GM19238 (cell line): ENCODE measurements at regions not wholly inside any gene's neighbourhood (a gene's known extent, or its start where the extent isn't known, plus 50 kb on each side); places are given as distances from the start of the nearest gene placed in this dataset.
"Not testable (repeated sequence)": the region's sequence is repeated elsewhere in the genome, so short reads cannot be mapped to it uniquely, and the experiment has no call there.

Experiments
- DNase-seq: peaks from one replicate; pipeline ENCODE4 v3.0.0; 2011; ENCODE audit warnings: low spot score; ENCODE audit not compliant: insufficient read length

GRCh38 chr6:98014442-98015201 lies 731.6 kb upstream of the MMS22L start:
- DNase-seq, result no peak

DNA sequence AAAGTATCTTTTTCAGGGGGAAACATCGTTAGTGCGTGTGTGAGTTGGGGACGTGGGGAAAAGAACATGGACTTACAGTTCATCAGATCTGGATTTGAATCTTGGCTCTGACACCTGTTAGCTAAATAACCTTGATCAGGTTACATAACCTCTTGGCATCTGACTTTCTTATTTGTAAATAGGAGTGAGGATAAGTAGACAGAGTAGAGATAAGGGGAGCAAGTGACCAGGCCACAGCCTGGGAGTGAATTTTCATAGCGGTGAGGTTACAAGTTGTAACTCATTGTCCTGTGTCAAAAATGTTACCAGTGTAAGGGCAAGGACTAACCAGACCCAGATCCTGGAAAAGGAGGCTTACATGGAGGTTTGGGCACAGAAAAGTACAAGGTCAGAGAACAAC lies 733.5 kb upstream of the MMS22L start:
- no peak for DNase-seq

GRCh38 chr6:98020222-98020621 lies 737.2 kb upstream of the MMS22L start:
- no peak for DNase-seq

DNA sequence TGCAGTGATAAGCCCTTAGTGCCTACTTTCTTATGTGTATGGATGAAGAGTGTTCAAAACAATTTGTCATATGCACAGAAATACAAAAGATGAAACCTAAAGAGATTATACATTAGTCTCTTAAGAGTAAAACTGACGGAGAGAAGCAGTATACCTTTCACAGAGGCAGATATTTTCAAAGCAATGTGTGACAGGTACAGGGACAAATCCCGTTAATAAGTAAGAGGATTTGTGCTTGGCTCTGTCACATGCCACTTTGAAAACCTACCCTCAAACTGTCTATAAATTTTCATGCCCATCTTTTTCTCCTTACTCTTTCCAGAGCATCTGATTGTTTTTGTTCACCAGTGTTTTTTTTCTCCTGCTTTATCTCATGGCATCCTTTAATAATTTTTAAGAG lies 741.3 kb upstream of the MMS22L start:
- DNase-seq, result no peak

GRCh38 chr6:98027898-98028297 lies 744.9 kb upstream of the MMS22L start:
- DNase-seq, result no peak

- DNase-seq, result no peak
Measured at GRCh38 chr6:98033617-98034016, 750.6 kb upstream of the MMS22L start.

DNA sequence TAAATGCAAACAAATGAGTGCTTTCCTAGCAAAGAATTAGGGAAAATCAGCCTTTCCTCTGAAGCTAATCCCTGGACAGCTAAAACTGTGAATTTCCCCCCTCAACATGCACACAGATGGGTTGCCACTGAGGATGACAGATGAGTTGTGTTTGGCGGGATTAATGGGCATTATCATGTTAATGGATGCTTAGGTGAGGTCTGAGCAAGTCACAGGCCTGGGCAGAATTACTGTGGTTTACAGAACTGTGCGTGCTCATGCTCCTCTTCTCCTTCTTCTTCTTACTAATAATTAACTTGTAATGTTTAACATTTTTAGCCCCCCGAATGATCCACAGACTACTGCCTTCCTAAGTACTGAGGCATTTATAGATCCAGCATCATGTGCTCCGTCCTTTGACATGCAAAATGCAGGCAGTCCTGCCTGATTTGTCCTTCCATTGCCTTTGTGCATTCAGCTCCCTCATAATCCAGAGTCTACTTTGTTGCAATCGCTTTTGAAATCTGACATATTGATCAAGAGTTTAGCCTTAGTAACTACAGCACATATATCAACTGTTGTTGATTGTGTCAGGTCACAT lies 753.4 kb upstream of the MMS22L start:
- no peak for DNase-seq

DNA sequence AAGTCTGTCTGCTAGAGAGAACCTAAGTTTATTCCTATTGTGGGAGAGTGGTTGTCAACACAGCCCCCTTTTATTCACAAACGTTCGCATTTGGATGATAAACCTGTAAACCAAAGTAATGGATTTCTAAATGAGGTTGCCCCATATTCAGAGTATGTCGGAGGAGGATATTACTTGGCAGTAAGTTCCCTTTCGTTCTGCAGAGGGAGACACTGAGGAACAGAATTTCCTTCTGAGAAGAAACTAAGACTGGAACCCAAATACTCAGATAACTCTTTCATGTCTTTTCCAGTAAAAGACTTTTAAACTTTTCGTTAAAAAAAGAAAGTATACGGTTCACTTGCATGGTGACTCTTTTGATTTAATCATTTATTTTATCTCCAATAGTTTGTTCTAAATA lies 754.6 kb upstream of the MMS22L start:
- DNase-seq, result no peak

GRCh38 chr6:98039443-98039842 lies 756.4 kb upstream of the MMS22L start:
- no peak for DNase-seq

DNA sequence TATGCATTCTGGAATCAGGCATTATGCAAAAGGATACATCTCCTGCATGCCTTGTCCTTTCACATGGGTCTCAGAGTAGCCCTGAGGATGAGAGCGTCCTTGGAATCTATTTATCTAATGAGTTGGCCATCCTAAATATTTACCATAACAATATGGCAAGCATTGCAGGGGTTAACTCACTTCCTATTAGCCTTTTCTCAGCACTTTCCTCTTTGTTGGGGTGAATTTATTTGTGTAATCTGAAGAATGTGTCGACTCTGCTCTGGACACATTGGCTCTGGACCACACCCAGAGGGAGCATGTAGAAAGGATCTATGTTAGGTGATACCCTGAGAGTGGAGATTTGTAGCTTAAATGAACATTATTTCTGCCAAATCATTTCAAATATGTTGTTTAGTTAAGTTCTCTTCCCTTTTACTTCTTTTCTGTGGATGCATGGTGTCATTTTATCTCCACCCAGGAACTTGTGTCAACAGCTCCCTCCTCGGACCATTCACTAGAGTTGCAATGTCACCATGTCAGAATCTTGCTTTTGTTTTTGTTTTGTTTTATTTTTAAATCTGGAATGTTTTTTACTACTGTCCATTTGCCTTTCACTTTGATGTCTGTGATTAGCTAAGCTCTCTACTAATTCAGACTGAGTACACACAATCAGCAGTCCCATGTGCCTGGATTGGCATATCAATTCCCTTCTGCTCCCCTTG lies 757.0 kb upstream of the MMS22L start:
- DNase-seq, result no peak

DNA sequence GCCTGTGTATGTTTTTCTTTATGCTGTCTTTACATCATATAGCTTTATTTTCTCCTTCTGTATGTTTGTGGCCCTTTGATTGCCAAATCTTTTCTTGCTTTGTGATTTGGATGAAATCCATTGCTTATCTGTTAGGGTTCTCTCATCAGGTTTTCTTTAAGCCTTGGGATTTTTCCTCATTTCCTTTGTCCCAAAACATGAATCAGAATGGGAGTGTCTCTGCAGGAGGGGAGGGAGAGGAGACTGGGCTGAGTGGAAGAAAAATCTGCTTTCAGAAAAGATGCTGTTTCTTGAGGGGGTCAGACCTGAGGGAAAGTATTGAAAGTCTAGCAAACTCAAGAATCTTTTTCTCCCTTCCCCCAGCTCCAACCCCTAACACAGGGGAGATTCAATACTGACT lies 758.0 kb upstream of the MMS22L start:
- DNase-seq, result no peak

- no peak for DNase-seq
Measured at GRCh38 chr6:98041921-98042320, 758.9 kb upstream of the MMS22L start.

DNA sequence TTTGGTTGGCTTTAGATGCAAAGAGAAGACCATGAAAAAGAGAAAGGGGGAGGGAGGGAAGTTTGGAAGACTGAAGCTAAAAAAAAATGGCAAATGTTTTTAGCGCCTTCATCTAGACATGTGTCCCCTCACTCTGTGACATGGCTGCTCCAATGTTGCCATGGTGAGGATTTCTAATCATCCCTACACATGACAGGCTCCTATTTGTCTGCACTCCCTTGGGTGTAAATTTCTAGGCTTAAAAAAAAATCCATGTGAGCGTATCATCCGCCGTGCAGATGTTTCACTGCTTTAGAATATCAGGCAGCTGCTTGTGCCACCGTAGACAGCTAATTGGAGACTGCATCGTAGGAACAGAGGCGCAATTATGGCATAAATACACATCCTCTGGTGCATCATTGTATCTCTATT lies 761.1 kb upstream of the MMS22L start:
- no peak for DNase-seq

GRCh38 chr6:98044791-98045470 lies 761.9 kb upstream of the MMS22L start:
- DNase-seq, result no peak

GRCh38 chr6:98047164-98047563 lies 764.1 kb upstream of the MMS22L start:
- no peak for DNase-seq

DNA sequence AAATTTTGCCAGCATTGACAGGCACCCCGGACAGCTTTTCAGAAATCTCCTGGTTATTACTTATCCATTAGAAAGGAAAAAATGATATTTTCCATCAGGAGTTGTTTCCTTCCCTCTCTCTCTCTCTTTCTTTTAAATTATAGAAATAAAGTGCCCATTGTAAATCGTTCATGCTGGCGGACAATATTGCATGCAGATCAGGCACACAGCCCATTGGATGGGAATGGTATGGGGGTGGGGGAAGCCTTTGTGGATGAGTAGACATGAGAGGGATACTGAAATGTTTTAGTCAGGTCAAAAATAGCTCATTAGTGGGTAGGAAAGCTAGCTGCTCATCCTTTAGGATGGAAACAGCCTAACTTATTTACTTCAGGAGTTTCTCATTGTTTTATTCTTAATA lies 764.9 kb upstream of the MMS22L start:
- DNase-seq, result no peak

- no peak for DNase-seq
Measured at GRCh38 chr6:98054453-98054852, 771.4 kb upstream of the MMS22L start.

DNA sequence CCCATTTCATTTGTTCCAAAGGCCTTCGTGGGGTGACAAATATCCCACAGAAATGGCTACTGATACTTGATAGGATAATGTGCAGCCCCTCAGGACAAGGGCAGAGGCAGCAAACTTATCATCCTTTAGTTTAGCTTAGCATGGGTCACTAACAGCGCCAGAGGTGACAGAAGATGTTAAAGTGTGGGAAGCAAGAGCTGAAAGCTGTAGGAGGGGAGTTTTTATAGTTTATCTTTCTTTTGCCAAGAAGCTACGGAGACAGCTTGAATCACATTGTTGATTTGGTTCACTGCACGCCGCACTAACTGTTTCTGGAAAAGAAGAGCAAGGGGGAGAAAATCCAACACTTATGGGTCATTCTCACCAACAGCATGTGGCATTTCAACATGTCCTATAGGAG lies 773.9 kb upstream of the MMS22L start:
- DNase-seq, result no peak

GRCh38 chr6:98067375-98067774 lies 767.0 kb upstream of the POU3F2 start:
- no peak for DNase-seq

DNA sequence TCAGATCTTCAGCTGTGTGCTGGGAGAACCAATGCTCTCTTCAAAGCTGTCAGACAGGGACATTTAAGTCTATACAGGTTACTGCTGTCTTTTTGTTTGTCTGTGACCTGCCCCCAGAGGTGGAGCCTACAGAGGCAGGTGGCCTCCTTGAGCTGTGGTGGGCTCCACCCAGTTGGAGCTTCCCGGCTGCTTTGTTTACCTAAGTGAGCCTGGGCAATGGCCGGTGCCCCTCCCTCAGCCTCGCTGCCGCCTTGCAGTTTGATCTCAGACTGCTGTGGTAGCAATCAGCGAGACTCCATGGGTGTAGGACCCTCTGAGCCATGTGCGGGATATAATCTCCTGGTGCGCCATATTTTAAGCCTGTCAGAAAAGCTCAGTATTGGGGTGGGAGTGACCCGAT lies 745.8 kb upstream of the POU3F2 start:
- not testable (repeated sequence) for DNase-seq

GRCh38 chr6:98092331-98092730 lies 742.0 kb upstream of the POU3F2 start:
- DNase-seq, result no peak

DNA sequence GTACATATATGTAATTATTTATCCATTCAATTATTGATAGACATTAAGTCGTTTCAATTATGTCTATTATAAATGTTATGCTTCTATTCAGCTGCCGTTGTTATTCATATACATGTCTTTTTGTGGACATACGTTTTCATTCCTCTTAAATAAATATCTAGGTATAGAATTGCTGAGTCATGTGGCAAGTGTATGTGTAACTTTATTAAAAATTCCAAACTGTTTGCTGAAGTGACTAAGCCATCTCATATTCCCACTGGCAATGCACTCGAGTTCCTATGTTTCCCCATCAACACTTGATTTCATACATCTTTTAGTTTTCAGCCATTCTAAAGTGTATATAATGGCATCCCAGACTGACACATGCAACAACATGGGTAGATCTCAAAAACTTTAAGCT lies 739.7 kb upstream of the POU3F2 start:
- no peak for DNase-seq
